Neural crest cell (in vitro differentiated cells): ENCODE measurements at regions not wholly inside any gene's neighbourhood (a gene's known extent, or its start where the extent isn't known, plus 50 kb on each side); places are given as distances from the start of the nearest gene placed in this dataset.
"Not testable (repeated sequence)": the region's sequence is repeated elsewhere in the genome, so short reads cannot be mapped to it uniquely, and the experiment has no call there.

Source experiments
- DNase-seq: peaks from one replicate; pipeline ENCODE4 v3.0.0; 2021; ENCODE audit warnings: low read depth, mixed read lengths, low spot score
- H3K27ac Mint-ChIP-seq: one replicate; pipeline ENCODE4 v1.8.0; 2021; ENCODE audit warnings: mild to moderate bottlenecking, mixed read lengths; ENCODE audit not compliant: unreplicated experiment
- H3K27me3 Mint-ChIP-seq: 2 replicates; pipeline ENCODE4 v1.8.0; 2021; ENCODE audit warnings: low read depth, mild to moderate bottlenecking, mixed read lengths
- H3K36me3 Mint-ChIP-seq: 2 replicates; pipeline ENCODE4 v1.8.0; 2021; ENCODE audit warnings: low read depth, mild to moderate bottlenecking, mixed read lengths
- H3K4me1 Mint-ChIP-seq: 2 replicates; pipeline ENCODE4 v1.8.0; 2021; ENCODE audit warnings: mixed read lengths
- H3K4me3 Mint-ChIP-seq: one replicate; pipeline ENCODE4 v1.8.0; 2021; ENCODE audit warnings: mild to moderate bottlenecking, mixed read lengths
- H3K9me3 Mint-ChIP-seq: 2 replicates; pipeline ENCODE4 v1.8.0; 2021; ENCODE audit warnings: mixed read lengths
- CTCF ChIP-seq: fragments of 200-600 bp; sonication (generic); conservative IDR thresholded peaks from 2 replicates; pipeline ENCODE4 v1.5.0; 2021; ENCODE audit warnings: antibody characterized with exemption, mild to moderate bottlenecking

- Mint-ChIP-seq H3K27me3 (no peaks in the 10 kb centered on the region), H3K4me3 (no peak overlapping the region), H3K36me3 (peaks cover 3% of the 10 kb centered on the region), H3K4me1 (no peaks in the 10 kb centered on the region), H3K9me3 (peaks cover 6% of the 10 kb centered on the region), H3K27ac (no peak overlapping the region)
- TF ChIP-seq CTCF: no peak
- no peak for DNase-seq
These were observed 100.6 kb upstream of the SEMA3E start for GRCh38 chr7:83749495-83749894.

GRCh38 chr7:83739527-83739926 is 90.6 kb upstream of the SEMA3E start:
- no peak overlapping the region for H3K27ac Mint-ChIP-seq
- no peaks in the 10 kb centered on the region for H3K9me3 Mint-ChIP-seq
- no peaks in the 10 kb centered on the region for H3K36me3 Mint-ChIP-seq
- peaks cover 9% of the 10 kb centered on the region for H3K4me1 Mint-ChIP-seq
- no peaks in the 10 kb centered on the region for H3K27me3 Mint-ChIP-seq
- H3K4me3 Mint-ChIP-seq: no peak overlapping the region
- no peak for DNase-seq
- no peak for TF ChIP-seq CTCF

- H3K27me3 Mint-ChIP-seq: no peaks in the 10 kb centered on the region
- H3K4me3 Mint-ChIP-seq: no peak overlapping the region
- no peaks in the 10 kb centered on the region for H3K9me3 Mint-ChIP-seq
These were observed 89.4 kb upstream of the SEMA3E start for GRCh38 chr7:83738291-83738835.

GRCh38 chr7:83732305-83732704 is 83.4 kb upstream of the SEMA3E start:
- H3K27me3 Mint-ChIP-seq: no peaks in the 10 kb centered on the region
- no peaks in the 10 kb centered on the region for H3K9me3 Mint-ChIP-seq
- H3K4me3 Mint-ChIP-seq: no peak overlapping the region
- no peak for TF ChIP-seq CTCF
- peaks cover 10% of the 10 kb centered on the region for H3K4me1 Mint-ChIP-seq
- no peak for DNase-seq
- H3K36me3 Mint-ChIP-seq: no peaks in the 10 kb centered on the region
- no peak overlapping the region for H3K27ac Mint-ChIP-seq

More at GRCh38 chr7:83738291-83738835, 89.4 kb upstream of the SEMA3E start:
- no peak for TF ChIP-seq CTCF
- H3K4me1 Mint-ChIP-seq: peaks cover 9% of the 10 kb centered on the region
- no peaks in the 10 kb centered on the region for H3K36me3 Mint-ChIP-seq
- H3K27ac Mint-ChIP-seq: no peak overlapping the region
- no peak for DNase-seq

- TF ChIP-seq CTCF: no peak
- peaks cover 10% of the 10 kb centered on the region for H3K4me1 Mint-ChIP-seq
- H3K4me3 Mint-ChIP-seq: no peak overlapping the region
- no peak for DNase-seq
- no peaks in the 10 kb centered on the region for H3K27me3 Mint-ChIP-seq
- H3K9me3 Mint-ChIP-seq: no peaks in the 10 kb centered on the region
- H3K36me3 Mint-ChIP-seq: no peaks in the 10 kb centered on the region
- H3K27ac Mint-ChIP-seq: no peak overlapping the region
These were observed 82.2 kb upstream of the SEMA3E start for GRCh38 chr7:83731154-83731553.

GRCh38 chr7:83716923-83717322 is 68.0 kb upstream of the SEMA3E start:
- not testable (repeated sequence) for H3K27me3 Mint-ChIP-seq, H3K27ac Mint-ChIP-seq, H3K4me3 Mint-ChIP-seq, H3K4me1 Mint-ChIP-seq, DNase-seq
- peaks cover 13% of the 10 kb centered on the region for H3K36me3 Mint-ChIP-seq
- peaks cover 10% of the 10 kb centered on the region for H3K9me3 Mint-ChIP-seq
